DMS 273 treated with DMSO at 0.1 percent for 48 hours (cell line): ENCODE measurements at regions not wholly inside any gene's neighbourhood (a gene's known extent, or its start where the extent isn't known, plus 50 kb on each side); places are given as distances from the start of the nearest gene placed in this dataset.

ENCODE experiments used
- DNase-seq: peaks from one replicate; lab custom pipeline; 2025; lab: John Stamatoyannopoulos, UW

DNA sequence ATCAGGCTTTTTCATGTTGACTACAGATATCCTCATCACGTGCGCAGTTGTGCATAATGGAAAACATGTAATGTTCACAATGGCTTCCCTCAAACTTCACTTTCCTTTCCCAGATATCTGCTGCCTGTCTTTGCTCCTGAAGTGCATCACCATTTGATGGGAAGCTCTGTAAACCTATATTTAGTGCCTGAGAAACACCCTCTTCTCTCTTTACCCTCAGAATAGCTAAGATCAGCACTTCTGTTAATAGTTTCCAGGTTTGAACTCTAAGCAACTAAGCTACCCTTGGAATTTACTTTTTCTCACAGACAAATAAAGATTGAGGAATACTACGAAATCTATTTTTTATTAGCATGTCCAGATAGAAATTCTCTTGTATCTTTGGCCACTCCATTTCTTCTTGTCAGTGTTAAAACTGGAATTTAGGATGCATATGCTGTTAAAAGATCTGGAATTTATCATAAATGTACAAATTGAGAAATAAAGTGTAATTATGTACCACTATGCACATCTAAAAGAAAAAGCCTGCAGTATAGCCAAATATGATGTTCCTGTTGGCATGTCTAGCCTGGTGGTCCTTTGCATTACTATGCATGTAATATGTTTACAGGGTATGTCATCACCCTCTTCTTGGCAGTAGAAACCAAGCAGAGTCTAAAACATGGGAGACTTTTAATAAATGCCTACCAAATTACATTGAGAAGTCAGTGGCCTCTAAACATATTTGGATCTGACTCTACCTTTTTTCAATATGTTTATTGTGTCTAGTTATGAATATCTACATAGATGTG lies 278.7 kb downstream of the FIGN start:
- DNase-seq, result no peak

DNA sequence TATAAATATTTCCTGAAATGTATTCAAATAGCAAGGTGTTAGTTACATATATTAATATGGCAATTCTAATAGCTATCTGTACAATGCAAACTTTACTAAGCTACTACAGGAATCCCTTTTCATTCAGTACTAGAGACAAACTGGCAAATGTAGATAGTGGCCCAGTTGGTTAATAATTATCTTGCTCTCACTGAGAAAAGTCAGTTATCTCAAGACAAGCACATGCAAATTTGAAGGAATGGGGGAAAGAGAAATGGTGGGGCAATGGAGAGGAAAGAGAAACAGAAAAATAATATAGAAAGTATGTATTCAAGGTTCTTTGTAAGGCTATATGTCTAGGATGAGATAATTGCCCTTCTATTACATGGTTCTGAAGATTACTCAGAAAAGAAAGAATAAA lies 280.0 kb downstream of the FIGN start:
- no peak for DNase-seq

DNA sequence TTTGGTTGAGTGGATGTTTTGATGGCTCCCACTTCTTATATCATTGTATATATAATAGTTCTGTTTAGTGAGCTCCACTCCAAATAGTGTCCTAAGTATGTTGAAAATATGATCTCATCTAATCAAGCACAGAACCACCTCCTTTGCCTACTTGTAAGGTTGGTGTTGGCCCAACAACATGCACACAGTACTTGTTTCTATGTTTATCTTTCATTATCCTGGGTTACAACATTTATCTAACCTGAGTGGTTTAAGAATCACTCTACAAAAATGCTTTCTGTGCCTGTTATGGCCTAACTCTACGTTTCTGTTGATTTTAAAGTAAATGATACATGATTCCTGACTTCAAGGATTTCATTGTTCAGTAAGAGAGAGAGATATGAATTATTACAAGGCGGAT lies 281.9 kb downstream of the FIGN start:
- no peak for DNase-seq

DNA sequence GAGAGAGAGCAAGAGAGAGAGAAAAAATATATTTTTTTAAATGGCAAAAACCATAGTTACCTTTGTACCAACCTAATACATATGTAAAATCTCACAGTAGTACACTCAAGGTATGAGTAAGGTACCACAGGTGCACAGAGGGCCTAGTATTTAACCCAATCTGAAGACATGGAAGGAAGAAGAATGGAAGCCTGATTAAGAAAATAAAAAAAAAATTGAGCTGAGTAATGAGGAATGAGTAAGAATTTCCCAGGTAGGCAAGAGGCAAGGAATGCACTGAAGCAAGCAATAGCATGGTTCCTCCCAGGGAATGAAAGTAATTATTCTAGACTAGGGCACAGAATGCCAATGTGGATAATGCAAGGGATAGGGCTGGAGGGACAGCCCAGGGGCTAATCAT lies 294.2 kb downstream of the FIGN start:
- DNase-seq, result no peak

DNA sequence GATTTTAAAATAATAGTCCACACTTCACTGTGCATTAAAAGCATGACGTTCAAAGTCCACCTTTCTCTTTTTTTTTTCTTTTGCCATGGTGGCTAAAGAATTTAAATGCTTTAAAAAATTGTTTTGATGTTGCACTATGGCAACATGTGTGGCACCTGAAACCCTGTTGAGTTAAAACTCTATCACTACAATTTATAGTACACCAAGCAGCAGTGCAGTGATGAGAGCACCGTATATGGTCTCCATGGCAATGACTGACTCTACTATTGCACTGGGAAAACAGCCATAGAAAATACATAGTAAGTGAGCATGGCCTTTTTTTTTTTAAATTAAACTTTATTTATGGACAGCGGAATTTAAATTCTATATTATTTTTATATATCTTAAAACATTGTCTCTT lies 298.8 kb downstream of the FIGN start:
- no peak for DNase-seq

DNA sequence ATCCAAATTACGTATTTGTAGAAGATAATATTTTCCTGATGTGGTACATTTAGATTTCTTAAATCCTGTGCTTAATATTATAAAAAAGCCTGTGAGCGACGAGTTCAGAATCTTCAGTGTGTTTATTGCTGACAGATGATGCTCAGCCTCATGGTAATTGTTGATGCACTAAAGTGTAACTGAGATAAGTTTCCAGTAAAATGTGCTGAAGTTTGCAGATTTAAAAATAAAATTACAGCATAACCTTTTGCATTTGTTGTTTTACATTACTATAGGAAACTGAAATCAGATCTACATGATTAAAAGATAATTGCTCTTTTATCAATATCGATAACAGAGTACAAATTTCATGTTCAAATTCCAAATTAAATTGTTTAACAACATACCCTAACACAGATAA lies 307.6 kb downstream of the FIGN start:
- DNase-seq, result no peak

DNA sequence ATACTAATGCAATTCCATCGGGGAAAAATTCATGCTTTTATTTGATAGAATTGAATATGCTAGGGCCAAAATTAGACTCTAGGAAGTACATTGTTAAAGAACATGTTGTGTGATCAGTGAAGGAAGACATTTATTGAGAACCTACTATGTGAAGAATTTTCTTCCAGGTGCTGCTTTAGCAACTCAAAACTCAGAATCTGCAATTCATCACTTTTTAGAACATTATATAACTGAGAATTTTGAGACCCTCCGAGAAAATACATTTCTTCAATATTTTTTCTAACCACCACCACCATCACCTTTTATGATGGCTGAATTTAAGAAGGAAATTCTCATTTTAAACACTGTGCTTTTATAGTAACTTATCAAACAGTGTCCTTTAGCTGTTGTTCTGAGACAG lies 315.2 kb downstream of the FIGN start:
- DNase-seq, result no peak

DNA sequence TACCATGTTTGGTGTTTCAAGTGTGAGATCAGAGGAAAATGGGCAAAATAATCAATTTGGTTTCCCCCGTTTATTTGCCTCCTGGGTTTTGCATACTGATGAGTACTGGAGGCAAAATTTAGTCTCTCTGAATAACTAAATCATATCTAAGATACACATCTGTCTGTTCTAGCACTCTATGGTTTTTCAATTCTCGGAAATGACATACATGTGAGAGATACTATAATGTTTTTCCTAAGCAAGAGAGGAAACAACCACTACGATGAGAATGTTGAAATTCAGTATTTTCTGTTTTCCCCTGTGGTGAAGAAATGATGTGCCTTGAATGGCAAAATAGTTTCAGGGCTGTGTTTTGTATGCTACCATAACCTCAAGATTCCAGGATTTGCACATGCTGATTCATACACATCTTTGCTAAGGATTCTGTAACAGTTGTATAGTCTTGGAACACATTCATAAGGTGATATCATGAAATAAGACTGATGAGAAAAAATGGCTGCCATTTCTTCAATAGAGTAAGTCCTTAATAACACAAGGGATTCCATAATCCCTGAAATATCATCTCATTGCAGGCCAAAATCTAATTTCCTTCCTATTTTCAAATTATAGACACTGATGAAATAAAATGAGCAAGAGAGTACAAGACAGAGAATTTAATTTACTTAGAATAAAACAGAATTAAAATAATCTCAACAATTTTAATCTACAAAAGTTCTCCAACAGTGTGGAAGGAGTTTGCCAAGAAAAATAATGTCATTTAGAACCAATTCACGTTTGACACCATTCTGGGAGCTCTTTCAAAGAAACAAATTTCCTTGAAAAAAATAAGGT lies 316.6 kb downstream of the FIGN start:
- DNase-seq, result no peak

DNA sequence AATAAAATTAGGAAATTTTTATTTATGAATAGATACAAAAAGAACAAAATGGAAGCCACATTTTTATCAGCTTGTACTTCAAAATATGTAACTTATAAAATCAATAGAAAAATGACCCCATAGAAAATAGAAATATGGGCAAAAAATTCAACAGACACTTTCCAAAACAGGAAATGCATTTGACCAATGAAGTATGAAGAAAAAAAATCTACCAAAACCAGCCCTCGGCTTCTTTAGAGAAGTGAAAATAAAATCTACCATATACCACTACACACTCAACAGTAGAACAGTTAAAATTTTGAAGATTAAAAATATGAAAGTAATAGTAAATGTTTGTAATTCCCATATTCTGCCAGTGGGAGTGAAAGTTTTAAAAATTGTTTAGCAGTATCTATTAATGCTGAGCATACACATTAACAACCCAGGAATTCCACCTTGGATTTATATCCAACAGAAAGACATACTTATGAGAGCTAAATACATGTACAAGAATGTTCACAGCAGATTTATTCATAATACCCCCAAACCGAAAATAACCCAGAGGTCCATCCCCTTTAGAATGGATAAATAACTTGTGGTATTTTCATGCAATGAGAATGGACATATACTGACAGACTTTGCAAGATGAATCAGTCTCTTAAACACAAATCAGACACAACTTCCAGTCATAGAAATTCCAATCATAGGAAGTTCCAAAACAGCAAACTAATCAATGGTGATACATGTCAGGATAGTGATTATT lies 318.0 kb downstream of the FIGN start:
- DNase-seq, result no peak

DNA sequence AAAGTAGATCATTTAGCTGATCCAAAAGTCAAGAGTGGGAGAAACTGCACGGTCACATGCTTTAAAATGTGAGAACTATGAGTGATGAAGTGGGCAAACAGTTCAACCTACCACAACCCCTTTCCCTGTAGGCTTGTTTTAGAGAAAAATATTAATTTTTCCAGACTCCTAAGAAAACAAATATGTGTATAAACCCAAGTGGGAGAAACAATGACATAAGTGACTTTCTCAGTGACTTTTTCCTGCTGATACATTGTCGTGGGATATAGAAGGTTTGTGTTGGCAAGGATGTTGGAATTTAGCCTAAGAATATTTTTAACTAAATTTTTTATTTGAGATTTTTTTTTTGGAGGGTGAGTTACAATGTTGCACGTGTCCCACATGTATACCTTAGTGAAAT lies 321.7 kb downstream of the FIGN start:
- no peak for DNase-seq

DNA sequence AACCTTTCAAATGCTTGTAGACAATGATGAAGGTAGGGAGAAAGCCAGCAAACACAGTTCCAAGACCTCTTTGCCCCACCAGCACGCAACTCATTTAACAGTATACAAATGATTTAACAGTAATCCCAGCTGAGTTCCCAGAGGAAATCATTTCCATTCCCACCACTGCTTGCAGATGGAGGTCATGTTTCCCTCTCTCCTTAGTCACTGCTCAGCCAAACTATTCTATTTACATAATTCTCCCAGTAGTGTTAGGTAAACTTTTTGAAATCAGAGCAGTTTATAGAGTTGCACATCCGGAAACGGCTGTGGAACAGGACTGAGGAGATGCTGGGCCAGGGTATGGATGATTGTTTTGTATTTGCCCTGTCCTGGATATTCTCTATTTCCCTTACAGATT lies 328.5 kb downstream of the FIGN start:
- no peak for DNase-seq

DNA sequence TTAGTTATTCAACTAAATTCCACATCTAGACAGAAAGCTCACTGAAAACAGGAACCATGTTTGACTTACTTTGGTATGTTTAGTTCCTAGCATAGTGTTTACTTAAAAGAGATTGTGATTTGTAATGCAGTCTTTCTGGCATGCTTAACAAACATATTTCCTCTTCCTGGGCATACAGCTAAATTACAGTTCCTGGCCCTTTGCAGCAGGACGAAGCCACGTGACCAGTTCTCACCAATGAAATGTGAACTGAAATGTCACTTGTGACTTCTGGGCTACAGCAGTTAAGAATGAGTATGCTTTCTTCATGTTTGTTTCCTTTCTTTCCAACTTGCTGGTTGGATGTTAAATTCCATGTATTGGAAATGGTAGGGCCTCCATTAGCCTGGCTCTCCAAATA lies 330.5 kb downstream of the FIGN start:
- DNase-seq, result no peak

DNA sequence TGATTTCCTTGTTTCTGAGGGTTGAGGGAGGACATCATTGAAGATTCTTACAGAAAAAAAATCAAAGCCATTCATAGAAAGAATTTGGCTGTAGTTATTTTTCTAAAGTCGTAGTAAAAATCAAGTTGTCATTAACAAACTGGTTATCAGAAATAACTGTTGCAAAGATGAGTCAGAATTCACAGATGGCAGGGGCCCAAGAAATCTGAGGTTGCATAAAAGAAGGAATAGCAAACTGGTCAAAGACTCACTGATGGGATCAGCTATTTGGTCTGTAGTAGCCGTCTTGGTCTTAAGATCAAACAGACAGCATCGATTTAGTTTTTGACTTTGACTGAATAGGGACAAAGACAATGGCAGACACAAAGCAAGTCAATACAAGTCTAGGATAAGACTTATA lies 334.3 kb downstream of the FIGN start:
- no peak for DNase-seq

DNA sequence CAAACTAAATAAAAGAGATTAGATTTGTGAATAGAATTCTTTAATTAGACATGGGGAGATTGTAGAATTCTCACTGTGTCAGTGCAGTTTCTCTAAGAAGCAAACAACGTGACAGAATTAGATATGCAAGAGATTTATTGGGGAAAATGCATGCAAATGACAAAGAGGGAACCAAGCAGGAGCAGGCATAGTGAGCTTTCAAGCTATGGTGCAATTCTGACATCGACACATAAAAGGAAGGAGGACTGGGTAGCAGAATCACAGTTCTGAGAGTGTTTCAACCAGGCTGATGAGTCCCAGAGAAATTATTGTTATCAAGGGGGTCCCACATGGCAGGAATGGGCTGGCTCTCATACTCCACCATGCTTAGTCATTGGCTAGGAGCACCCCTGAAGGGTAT lies 338.4 kb downstream of the FIGN start:
- no peak for DNase-seq

DNA sequence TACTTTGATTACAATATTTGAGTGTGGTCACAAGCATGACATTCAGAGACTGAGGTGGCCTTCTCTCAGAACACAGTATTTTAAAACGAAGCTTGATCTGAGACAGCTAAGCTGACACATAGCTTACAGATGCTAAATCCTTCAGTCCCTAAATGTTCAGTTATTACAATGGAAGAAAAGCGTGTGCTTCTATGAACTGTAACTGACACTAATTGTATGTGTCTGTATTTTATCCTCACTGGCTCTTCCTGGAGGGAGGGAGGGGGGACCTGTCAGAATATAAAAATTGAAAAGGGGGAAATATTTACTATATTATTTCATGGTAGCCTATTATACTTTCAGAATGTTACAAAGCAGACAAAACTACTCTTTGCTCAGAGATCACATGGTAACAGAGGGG lies 340.2 kb downstream of the FIGN start:
- no peak for DNase-seq

DNA sequence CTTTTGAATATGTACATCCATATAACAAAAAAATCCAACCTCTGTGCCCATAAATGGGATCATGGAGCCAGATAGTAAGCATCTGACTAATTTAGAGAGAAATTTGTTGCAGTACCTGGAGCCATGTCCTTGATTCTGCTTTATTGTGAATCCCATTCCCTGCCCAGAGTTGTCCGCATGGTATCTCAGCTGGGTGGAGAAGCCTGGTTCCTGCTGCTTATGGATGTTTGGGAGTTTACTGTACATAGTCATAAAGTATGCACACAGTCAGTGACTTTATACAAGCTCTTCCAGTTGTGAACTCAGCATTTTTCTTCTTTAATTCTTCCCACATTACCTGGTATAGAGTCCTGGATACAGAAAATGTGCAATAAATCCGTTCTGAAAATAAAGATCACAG lies 346.0 kb downstream of the FIGN start:
- DNase-seq, result no peak

DNA sequence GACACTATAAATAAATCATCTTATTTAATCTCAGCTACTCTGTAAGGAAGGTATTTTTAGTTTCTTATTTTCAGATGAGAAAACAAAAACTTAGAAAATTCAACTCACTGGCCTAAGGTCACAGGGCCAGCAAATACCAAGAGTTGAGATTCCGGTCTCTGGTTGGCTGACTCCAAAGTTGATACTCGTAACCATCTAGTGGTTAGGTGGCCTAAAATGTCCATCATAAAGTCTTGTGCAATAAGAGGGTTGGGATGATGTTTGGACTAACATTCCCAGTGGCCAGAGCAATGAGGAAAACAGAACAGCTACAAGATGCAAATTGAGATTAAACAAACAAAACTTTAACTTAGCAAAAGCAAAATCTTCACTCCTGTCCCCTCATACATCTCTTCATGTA lies 360.3 kb downstream of the FIGN start:
- DNase-seq, result no peak

DNA sequence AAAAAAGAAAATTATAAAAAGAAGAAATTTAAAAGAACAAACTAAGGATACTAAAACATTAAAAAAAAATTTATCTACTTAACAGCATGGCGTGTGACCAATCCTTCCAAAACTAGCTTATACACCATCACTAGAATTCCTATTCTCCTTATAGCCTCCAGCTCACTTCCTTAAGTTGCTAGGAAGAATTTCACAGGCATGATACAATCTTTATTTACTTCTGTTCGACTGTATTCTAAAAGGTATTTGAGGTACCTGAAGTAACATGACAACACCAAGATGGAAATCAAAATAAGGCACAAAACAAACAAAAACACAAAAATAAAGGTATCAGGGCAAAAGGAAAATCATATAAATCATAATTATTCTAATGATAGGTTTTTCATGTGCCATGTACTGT lies 360.7 kb downstream of the FIGN start:
- no peak for DNase-seq

DNA sequence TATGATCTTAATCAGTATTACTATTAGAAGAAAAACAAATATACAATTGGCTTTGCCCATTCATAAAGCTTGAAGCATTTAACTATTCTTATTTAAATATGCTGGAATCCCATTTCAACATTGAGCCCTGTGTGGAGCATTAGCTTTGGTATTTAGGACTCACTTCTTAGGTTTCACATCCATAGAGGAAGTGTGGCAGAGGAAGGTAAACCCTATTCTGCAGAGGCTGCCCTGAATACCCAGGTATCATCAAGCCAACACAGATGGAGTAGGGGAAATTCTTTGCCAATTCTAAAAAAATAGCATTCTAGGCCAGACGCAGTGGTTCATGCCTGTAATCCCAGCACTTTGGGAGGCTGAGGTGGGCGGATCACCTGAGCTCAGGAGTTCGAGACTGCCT lies 361.5 kb downstream of the FIGN start:
- no peak for DNase-seq

DNA sequence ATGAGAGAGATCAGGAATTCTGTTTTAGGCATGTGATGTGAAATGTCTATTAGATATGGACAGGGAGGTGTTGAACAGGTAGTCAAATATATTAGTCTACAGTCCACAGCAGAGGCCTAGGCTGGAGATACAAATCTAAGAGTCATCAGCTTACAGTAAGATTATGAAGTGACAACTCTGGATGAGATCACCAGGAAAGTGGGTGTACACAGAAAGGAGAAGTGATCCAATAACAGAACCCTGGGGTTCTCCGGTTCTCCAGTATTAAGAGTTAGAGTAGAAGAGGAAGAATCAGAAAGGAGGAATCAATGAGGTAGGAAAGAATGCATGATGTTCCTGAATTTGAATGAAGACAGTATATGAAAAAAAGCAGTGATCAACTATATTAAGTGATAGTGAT lies 362.3 kb downstream of the FIGN start:
- DNase-seq, result no peak

DNA sequence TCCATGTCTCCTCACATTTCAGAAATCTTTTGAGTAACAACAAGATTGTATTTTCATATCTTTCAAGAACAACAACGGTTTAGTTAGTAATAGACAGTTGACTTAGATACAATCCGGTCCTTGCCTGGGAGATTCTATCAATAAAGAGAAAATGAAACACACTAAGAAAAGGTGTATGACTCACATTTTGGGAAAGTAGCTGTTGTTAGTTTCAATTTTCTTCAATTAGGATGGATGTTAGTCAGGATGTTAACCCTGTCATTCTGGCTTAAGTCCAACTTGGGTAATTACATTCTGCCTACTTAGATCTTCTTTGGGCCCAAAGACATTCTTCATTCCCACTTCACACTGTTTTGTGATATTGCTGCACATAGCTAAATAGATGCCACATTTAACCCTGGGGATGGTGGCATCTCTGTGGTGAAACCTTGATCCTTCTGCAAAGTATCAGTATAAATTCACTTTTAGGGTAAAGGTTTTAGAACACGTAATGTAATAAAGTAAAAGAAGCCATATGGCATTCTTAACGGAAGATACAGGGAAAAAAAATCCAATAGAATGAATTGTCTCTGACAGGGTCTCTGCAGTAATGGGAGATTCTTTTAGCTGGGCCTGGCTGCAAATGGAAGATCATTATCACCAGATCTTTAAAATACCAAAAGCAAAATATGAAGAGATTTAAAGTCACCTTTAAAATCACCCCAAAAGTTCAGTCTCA lies 365.5 kb downstream of the FIGN start:
- DNase-seq, result no peak

DNA sequence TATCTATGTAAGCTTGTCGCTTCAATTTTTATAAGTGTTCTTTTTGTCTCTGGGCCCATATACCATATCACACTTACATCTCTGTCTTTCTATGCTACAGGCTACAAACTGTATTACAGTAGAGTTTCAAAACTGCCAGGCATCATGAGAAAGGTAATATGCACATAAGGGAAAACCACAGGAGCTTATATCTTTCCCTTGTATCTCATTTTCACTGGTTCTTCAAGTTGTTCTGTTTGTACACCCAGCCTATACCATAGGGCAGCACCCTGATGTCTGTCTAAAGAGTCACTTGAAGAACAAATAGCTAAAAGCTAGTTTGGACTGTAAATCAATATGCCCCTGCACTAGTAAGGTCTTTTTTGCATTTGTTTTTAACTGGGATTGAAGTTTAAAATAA lies 366.7 kb downstream of the FIGN start:
- DNase-seq, result no peak
